Neuron (in vitro differentiated cells): ENCODE measurements at regions not wholly inside any gene's neighbourhood (a gene's known extent, or its start where the extent isn't known, plus 50 kb on each side); places are given as distances from the start of the nearest gene placed in this dataset.

ENCODE experiments used
- H2AFZ ChIP-seq: one replicate; pipeline ENCODE4 v1.6.1; 2013; ENCODE audit warnings: low read depth, mild to moderate bottlenecking, inconsistent platforms, low read length, moderate library complexity
- H3K27me3 ChIP-seq: one replicate; pipeline ENCODE4 v1.6.1; 2013; ENCODE audit warnings: low read length; ENCODE audit not compliant: insufficient read depth
- H3K36me3 ChIP-seq: one replicate; pipeline ENCODE4 v1.6.1; 2013; ENCODE audit warnings: low read length; ENCODE audit not compliant: insufficient read depth
- H3K4me1 ChIP-seq: one replicate; pipeline ENCODE4 v1.6.1; 2013; ENCODE audit warnings: low read length; ENCODE audit not compliant: insufficient read depth
- H3K4me3 ChIP-seq: 2 replicates; pipeline ENCODE4 v1.5.1; 2013; ENCODE audit warnings: mild to moderate bottlenecking, low read length, moderate library complexity
- H3K9me3 ChIP-seq: one replicate; pipeline ENCODE4 v1.6.1; 2013; ENCODE audit warnings: low read length

GRCh38 chr18:41765460-41765859 is 189.6 kb upstream of the PIK3C3 start:
- Histone ChIP-seq H3K9me3 (no peaks in the 10 kb centered on the region), H3K36me3 (no peaks in the 10 kb centered on the region), H3K27me3 (no peaks in the 10 kb centered on the region), H2AFZ (no peak overlapping the region), H3K4me3 (no peak overlapping the region), H3K4me1 (peaks cover 8% of the 10 kb centered on the region)

- H3K27me3 ChIP-seq: no peaks in the 10 kb centered on the region
- no peak overlapping the region for H3K4me3 ChIP-seq
- no peaks in the 10 kb centered on the region for H3K36me3 ChIP-seq
- H3K4me1 ChIP-seq: peaks cover 8% of the 10 kb centered on the region
- H2AFZ ChIP-seq: no peak overlapping the region
- H3K9me3 ChIP-seq: no peaks in the 10 kb centered on the region
These were observed 191.7 kb upstream of the PIK3C3 start for GRCh38 chr18:41763361-41763760.

GRCh38 chr18:41761333-41762018 is 193.6 kb upstream of the PIK3C3 start:
- no peaks in the 10 kb centered on the region for H3K27me3 ChIP-seq
- H2AFZ ChIP-seq: no peak overlapping the region
- H3K4me1 ChIP-seq: peaks cover 8% of the 10 kb centered on the region
- H3K4me3 ChIP-seq: no peak overlapping the region
- no peaks in the 10 kb centered on the region for H3K36me3 ChIP-seq
- H3K9me3 ChIP-seq: no peaks in the 10 kb centered on the region

GRCh38 chr18:41758534-41758933 is 196.5 kb upstream of the PIK3C3 start:
- Histone ChIP-seq H2AFZ (no peak overlapping the region), H3K27me3 (no peaks in the 10 kb centered on the region), H3K4me1 (peaks cover 4% of the 10 kb centered on the region), H3K9me3 (no peaks in the 10 kb centered on the region), H3K4me3 (no peak overlapping the region), H3K36me3 (no peaks in the 10 kb centered on the region)

GRCh38 chr18:41756141-41756540 is 198.9 kb upstream of the PIK3C3 start:
- no peaks in the 10 kb centered on the region for H3K9me3 ChIP-seq
- H3K27me3 ChIP-seq: no peaks in the 10 kb centered on the region
- no peak overlapping the region for H2AFZ ChIP-seq
- no peaks in the 10 kb centered on the region for H3K4me1 ChIP-seq
- H3K4me3 ChIP-seq: no peak overlapping the region
- H3K36me3 ChIP-seq: no peaks in the 10 kb centered on the region

GRCh38 chr18:41754332-41754731 is 200.7 kb upstream of the PIK3C3 start:
- H3K4me1 ChIP-seq: no peaks in the 10 kb centered on the region
- H3K36me3 ChIP-seq: no peaks in the 10 kb centered on the region
- no peaks in the 10 kb centered on the region for H3K27me3 ChIP-seq
- no peak overlapping the region for H2AFZ ChIP-seq
- H3K4me3 ChIP-seq: no peak overlapping the region
- H3K9me3 ChIP-seq: no peaks in the 10 kb centered on the region

GRCh38 chr18:41753826-41754225 is 201.2 kb upstream of the PIK3C3 start:
- no peaks in the 10 kb centered on the region for H3K4me1 ChIP-seq
- H3K4me3 ChIP-seq: no peak overlapping the region
- no peaks in the 10 kb centered on the region for H3K36me3 ChIP-seq
- no peaks in the 10 kb centered on the region for H3K9me3 ChIP-seq
- H2AFZ ChIP-seq: no peak overlapping the region
- no peaks in the 10 kb centered on the region for H3K27me3 ChIP-seq

- H3K9me3 ChIP-seq: no peaks in the 10 kb centered on the region
- H3K4me1 ChIP-seq: no peaks in the 10 kb centered on the region
- H3K36me3 ChIP-seq: no peaks in the 10 kb centered on the region
- H2AFZ ChIP-seq: no peak overlapping the region
- no peaks in the 10 kb centered on the region for H3K27me3 ChIP-seq
- no peak overlapping the region for H3K4me3 ChIP-seq
These were observed 202.2 kb upstream of the PIK3C3 start for GRCh38 chr18:41752826-41753225.

GRCh38 chr18:41751652-41752051 is 203.4 kb upstream of the PIK3C3 start:
- Histone ChIP-seq H2AFZ (no peak overlapping the region), H3K4me1 (no peaks in the 10 kb centered on the region), H3K9me3 (no peaks in the 10 kb centered on the region), H3K27me3 (no peaks in the 10 kb centered on the region), H3K36me3 (no peaks in the 10 kb centered on the region), H3K4me3 (no peak overlapping the region)

- H3K9me3 ChIP-seq: no peaks in the 10 kb centered on the region
- H3K36me3 ChIP-seq: no peaks in the 10 kb centered on the region
- H3K4me1 ChIP-seq: no peaks in the 10 kb centered on the region
- H3K27me3 ChIP-seq: no peaks in the 10 kb centered on the region
- H2AFZ ChIP-seq: no peak overlapping the region
- H3K4me3 ChIP-seq: no peak overlapping the region
These were observed 203.9 kb upstream of the PIK3C3 start for GRCh38 chr18:41751161-41751560.

- Histone ChIP-seq H3K27me3 (no peaks in the 10 kb centered on the region), H3K9me3 (no peaks in the 10 kb centered on the region), H3K4me3 (no peak overlapping the region), H3K4me1 (peaks cover 14% of the 10 kb centered on the region), H2AFZ (no peak overlapping the region), H3K36me3 (no peaks in the 10 kb centered on the region)
These were observed 207.3 kb upstream of the PIK3C3 start for GRCh38 chr18:41747723-41748242.

GRCh38 chr18:41745166-41746049 is 209.6 kb upstream of the PIK3C3 start:
- H3K4me3 ChIP-seq: peak overlapping the region; percentile 39
- no peaks in the 10 kb centered on the region for H3K9me3 ChIP-seq
- H3K27me3 ChIP-seq: no peaks in the 10 kb centered on the region
- no peaks in the 10 kb centered on the region for H3K36me3 ChIP-seq
- peaks cover 14% of the 10 kb centered on the region for H3K4me1 ChIP-seq
- H2AFZ ChIP-seq: peak overlapping the region; percentile 91

- no peaks in the 10 kb centered on the region for H3K9me3 ChIP-seq
- peak overlapping the region; percentile 91 for H2AFZ ChIP-seq
- H3K27me3 ChIP-seq: no peaks in the 10 kb centered on the region
- H3K36me3 ChIP-seq: no peaks in the 10 kb centered on the region
- peaks cover 14% of the 10 kb centered on the region for H3K4me1 ChIP-seq
- H3K4me3 ChIP-seq: peak overlapping the region; percentile 39
These were observed 210.5 kb upstream of the PIK3C3 start for GRCh38 chr18:41744421-41745030.
